A549 (cell line): ENCODE measurements at regions not wholly inside any gene's neighbourhood (a gene's known extent, or its start where the extent isn't known, plus 50 kb on each side); places are given as distances from the start of the nearest gene placed in this dataset.

Experiments used
- ATAC-seq, 2 experiments: fragments of 200-7000 bp in 1 of 2; fragments of >200 bp in 1 of 2; cut with Nextera tagmentation in 1 of 2; cut with Tn5 transposase in 1 of 2; 3 replicates each; pipeline versions ENCODE4 v1.8.0 to v1.9.1; 2018 to 2020; ENCODE audit warnings: mild to moderate bottlenecking in 1 of 2, moderate library complexity in 1 of 2
- CTCF ChIA-PET: fragments of 300-600 bp; sonication (Branson Sonifier 250); formaldehyde crosslinking; extraction: SDS; loops from one replicate; lab custom pipeline; 2021; ENCODE audit warnings: antibody characterized with exemption, inconsistent platforms; lab: Yijun Ruan, JAX
- POLR2A ChIA-PET: fragments of 350-600 bp; formaldehyde crosslinking; extraction: SDS; loops from one replicate; lab custom pipeline; 2021; ENCODE audit warnings: antibody characterized with exemption, inconsistent platforms; lab: Yijun Ruan, JAX
- DNase-seq, 2 experiments: peaks; one replicate each; pipeline versions ENCODE4 v3.0.0 to v3.0.0-alpha.2; 2011 to 2016; ENCODE audit warnings: low read depth in 1 of 2, low spot score in 1 of 2
- FAIRE-seq: peaks from 2 replicates; lab custom pipeline; 2011; peaks lifted over from hg19 to GRCh38; lab: Jason Lieb, UNC
- H3K27ac ChIP-seq, 2 experiments: fragments of >200 bp; sonication (Bioruptor Twin); formaldehyde crosslinking; 3 replicates each; pipeline ENCODE4 v1.5.1; 2016 to 2017
- H3K4me1 ChIP-seq: fragments of >200 bp; sonication (Bioruptor Twin); formaldehyde crosslinking; 3 replicates; pipeline ENCODE4 v1.6.1; 2016
- H3K4me2 ChIP-seq: fragments of >200 bp; sonication (Bioruptor Twin); formaldehyde crosslinking; 3 replicates; pipeline ENCODE4 v1.6.1; 2016
- H3K4me3 ChIP-seq: fragments of >200 bp; sonication (Bioruptor Twin); formaldehyde crosslinking; 3 replicates; pipeline ENCODE4 v1.5.1; 2016
- H3K9me3 ChIP-seq: fragments of >200 bp; sonication (Bioruptor Twin); formaldehyde crosslinking; 3 replicates; pipeline ENCODE4 v1.6.1; 2016
- BHLHE40 ChIP-seq: IDR thresholded peaks from 2 replicates; pipeline ENCODE4 v1.6.1; 2012; ENCODE audit warnings: low read depth, low read length, inconsistent platforms
- CBX2 ChIP-seq: fragments of 200-600 bp; sonication (generic); IDR thresholded peaks from 2 replicates; pipeline ENCODE4 v1.6.1; 2016; ENCODE audit warnings: low read depth, mild to moderate bottlenecking, borderline replicate concordance
- CBX8 ChIP-seq: fragments of 200-600 bp; sonication (generic); IDR thresholded peaks from 2 replicates; pipeline ENCODE4 v1.6.1; 2016
- CHD2 ChIP-seq: fragments of 150-350 bp; IDR thresholded peaks from 2 replicates; pipeline ENCODE4 v1.6.1; 2014; ENCODE audit warnings: low read length; ENCODE audit not compliant: partially characterized antibody
- CHD4 ChIP-seq: fragments of 200-600 bp; sonication (generic); IDR thresholded peaks from 2 replicates; pipeline ENCODE4 v1.6.1; 2016; ENCODE audit warnings: antibody characterized with exemption, mild to moderate bottlenecking, borderline replicate concordance
- EHF ChIP-seq: fragments of 250-450 bp; sonication (Bioruptor Pico); IDR thresholded peaks from 2 replicates; pipeline ENCODE4 v1.5.0; 2020; ENCODE audit warnings: mild to moderate bottlenecking
- EHMT2 ChIP-seq: fragments of 200-600 bp; sonication (generic); IDR thresholded peaks from 2 replicates; pipeline ENCODE4 v1.6.1; 2016; ENCODE audit warnings: antibody characterized with exemption, low read depth, mild to moderate bottlenecking, moderate library complexity
- ESRRA ChIP-seq: fragments of 150-350 bp; IDR thresholded peaks from 2 replicates; pipeline ENCODE4 v1.6.1; 2014; ENCODE audit warnings: mild to moderate bottlenecking, low read length, borderline replicate concordance
- FOSB ChIP-seq: fragments of 250-450 bp; sonication (Bioruptor Pico); IDR thresholded peaks from 2 replicates; pipeline ENCODE4 v1.5.0; 2020; ENCODE audit warnings: mild to moderate bottlenecking, moderate library complexity
- FOSL2 ChIP-seq, 2 experiments: fragments of 450-650 bp in 1 of 2; fragments of >200 bp in 1 of 2; sonication (Bioruptor Twin) in 1 of 2; formaldehyde crosslinking; IDR thresholded peaks; 2 replicates each; pipeline versions ENCODE4 v1.5.0 to v1.6.1; 2016 to 2020; ENCODE audit warnings: mild to moderate bottlenecking in 1 of 2, moderate library complexity in 1 of 2
- FOXS1 ChIP-seq: fragments of 250-450 bp; sonication (Bioruptor Pico); IDR thresholded peaks from 2 replicates; pipeline ENCODE4 v1.5.0; 2020; ENCODE audit warnings: mild to moderate bottlenecking, moderate library complexity
- GATA3 ChIP-seq: IDR thresholded peaks from 2 replicates; pipeline ENCODE4 v1.6.1; 2012; ENCODE audit warnings: borderline replicate concordance
- HDAC2 ChIP-seq: fragments of 200-600 bp; sonication (generic); IDR thresholded peaks from 2 replicates; pipeline ENCODE4 v1.6.1; 2016
- HOXA7 ChIP-seq: fragments of 250-450 bp; sonication (Bioruptor Pico); IDR thresholded peaks from 2 replicates; pipeline ENCODE4 v1.5.0; 2020; ENCODE audit warnings: mild to moderate bottlenecking, moderate library complexity
- KDM1A ChIP-seq: fragments of 200-600 bp; sonication (generic); IDR thresholded peaks from 2 replicates; pipeline ENCODE4 v1.6.1; 2016; ENCODE audit warnings: low read depth, mild to moderate bottlenecking
- MAZ ChIP-seq: fragments of 150-350 bp; IDR thresholded peaks from 2 replicates; pipeline ENCODE4 v1.6.1; 2014; ENCODE audit warnings: antibody characterized with exemption, low read depth, low read length, borderline replicate concordance
- NPAS2 ChIP-seq: fragments of 250-450 bp; sonication (Bioruptor Pico); IDR thresholded peaks from 2 replicates; pipeline ENCODE4 v1.8.0; 2022; ENCODE audit warnings: mild to moderate bottlenecking, moderate library complexity, borderline replicate concordance
- NR3C1 ChIP-seq: fragments of >200 bp; sonication (Bioruptor Twin); formaldehyde crosslinking; IDR thresholded peaks from 3 replicates; pipeline ENCODE4 v1.6.1; 2017
- RARB ChIP-seq: fragments of 250-450 bp; sonication (Bioruptor Pico); IDR thresholded peaks from 2 replicates; pipeline ENCODE4 v1.8.0; 2021; ENCODE audit warnings: mild to moderate bottlenecking, moderate library complexity
- RCOR1 ChIP-seq: fragments of 150-350 bp; IDR thresholded peaks from 2 replicates; pipeline ENCODE4 v1.6.1; 2014; ENCODE audit warnings: antibody characterized with exemption, low read length, low read depth
- RFX5 ChIP-seq: fragments of 450-650 bp; IDR thresholded peaks from 2 replicates; pipeline ENCODE4 v1.7.1; 2014; ENCODE audit warnings: antibody characterized with exemption, mild to moderate bottlenecking, moderate library complexity
- RNF2 ChIP-seq: fragments of 200-600 bp; sonication (generic); IDR thresholded peaks from 2 replicates; pipeline ENCODE4 v1.6.1; 2016; ENCODE audit warnings: low read depth, mild to moderate bottlenecking, antibody characterized with exemption, moderate library complexity, borderline replicate concordance
- SMC3 ChIP-seq: fragments of >200 bp; sonication (Bioruptor Twin); formaldehyde crosslinking; IDR thresholded peaks from 3 replicates; pipeline ENCODE4 v1.6.1; 2018; ENCODE audit warnings: inconsistent platforms
- TFCP2L1 ChIP-seq: fragments of 250-450 bp; sonication (Bioruptor Pico); IDR thresholded peaks from 2 replicates; pipeline ENCODE4 v1.5.0; 2021; ENCODE audit warnings: mild to moderate bottlenecking
- ZC3H11A ChIP-seq: fragments of 450-650 bp; IDR thresholded peaks from 2 replicates; pipeline ENCODE4 v1.6.1; 2014; ENCODE audit warnings: antibody characterized with exemption, mild to moderate bottlenecking
- ZFP36 ChIP-seq: fragments of 450-650 bp; IDR thresholded peaks from 2 replicates; pipeline ENCODE4 v1.6.1; 2014; ENCODE audit warnings: borderline replicate concordance; ENCODE audit not compliant: partially characterized antibody
- WGBS: methylation state at CpG from one replicate; pipeline ENCODE4 v1.1.6; 2017; ENCODE audit errors: missing lambda C conversion rate; 5-methylcytosine and 5-hydroxymethylcytosine counted together
- TF ChIP-seq, protein P1 (sequence below): fragments of 200-600 bp; sonication (generic); IDR thresholded peaks from 2 replicates; pipeline ENCODE4 v1.6.1; 2016; ENCODE audit warnings: antibody characterized with exemption, mild to moderate bottlenecking, moderate library complexity
- TF ChIP-seq, protein P2 (sequence below): IDR thresholded peaks from 2 replicates; pipeline ENCODE4 v1.6.1; 2012; ENCODE audit warnings: low read depth, borderline replicate concordance

DNA sequence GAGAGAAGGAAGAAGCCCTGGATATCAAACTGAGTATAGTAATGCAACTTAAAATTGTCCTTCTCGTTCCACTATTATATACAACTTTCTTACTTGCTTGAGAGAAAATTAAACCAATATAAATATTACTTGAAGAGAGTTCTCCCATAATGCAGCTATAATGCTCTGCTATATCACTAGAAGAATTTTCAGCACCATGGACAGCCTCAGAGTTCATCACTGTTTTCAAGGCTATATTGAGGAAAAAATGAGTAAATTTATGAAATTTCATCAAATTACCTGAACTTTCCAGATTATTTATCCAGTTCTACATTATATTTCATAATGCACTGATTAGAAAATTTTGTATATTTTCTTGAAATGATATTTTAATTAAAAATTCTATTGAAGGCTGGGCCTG, 1053.5 kb upstream of the FAM98A start:
- no peak overlapping the region for H3K27ac ChIP-seq
- ATAC-seq (no peak), DNase-seq (no peak), FAIRE-seq (no peak)
- no peak overlapping the region for H3K4me2 ChIP-seq
- POLR2A ChIA-PET: no interaction called here
- TF ChIP-seq, protein P1, sequence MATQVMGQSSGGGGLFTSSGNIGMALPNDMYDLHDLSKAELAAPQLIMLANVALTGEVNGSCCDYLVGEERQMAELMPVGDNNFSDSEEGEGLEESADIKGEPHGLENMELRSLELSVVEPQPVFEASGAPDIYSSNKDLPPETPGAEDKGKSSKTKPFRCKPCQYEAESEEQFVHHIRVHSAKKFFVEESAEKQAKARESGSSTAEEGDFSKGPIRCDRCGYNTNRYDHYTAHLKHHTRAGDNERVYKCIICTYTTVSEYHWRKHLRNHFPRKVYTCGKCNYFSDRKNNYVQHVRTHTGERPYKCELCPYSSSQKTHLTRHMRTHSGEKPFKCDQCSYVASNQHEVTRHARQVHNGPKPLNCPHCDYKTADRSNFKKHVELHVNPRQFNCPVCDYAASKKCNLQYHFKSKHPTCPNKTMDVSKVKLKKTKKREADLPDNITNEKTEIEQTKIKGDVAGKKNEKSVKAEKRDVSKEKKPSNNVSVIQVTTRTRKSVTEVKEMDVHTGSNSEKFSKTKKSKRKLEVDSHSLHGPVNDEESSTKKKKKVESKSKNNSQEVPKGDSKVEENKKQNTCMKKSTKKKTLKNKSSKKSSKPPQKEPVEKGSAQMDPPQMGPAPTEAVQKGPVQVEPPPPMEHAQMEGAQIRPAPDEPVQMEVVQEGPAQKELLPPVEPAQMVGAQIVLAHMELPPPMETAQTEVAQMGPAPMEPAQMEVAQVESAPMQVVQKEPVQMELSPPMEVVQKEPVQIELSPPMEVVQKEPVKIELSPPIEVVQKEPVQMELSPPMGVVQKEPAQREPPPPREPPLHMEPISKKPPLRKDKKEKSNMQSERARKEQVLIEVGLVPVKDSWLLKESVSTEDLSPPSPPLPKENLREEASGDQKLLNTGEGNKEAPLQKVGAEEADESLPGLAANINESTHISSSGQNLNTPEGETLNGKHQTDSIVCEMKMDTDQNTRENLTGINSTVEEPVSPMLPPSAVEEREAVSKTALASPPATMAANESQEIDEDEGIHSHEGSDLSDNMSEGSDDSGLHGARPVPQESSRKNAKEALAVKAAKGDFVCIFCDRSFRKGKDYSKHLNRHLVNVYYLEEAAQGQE: peak; percentile 90
- TF ChIP-seq RFX5 (no peak), EHMT2 (peak; percentile 68; the same call in 1 of the 2 replicates)
- CTCF ChIA-PET: no interaction called here
- peaks cover 6% of the 10 kb centered on the region; the same call in 1 of the 3 replicates for H3K9me3 ChIP-seq
- no peak overlapping the region for H3K4me3 ChIP-seq
- WGBS: 4% methylated on average over 1 of the region's 1 CpG
- H3K4me1 ChIP-seq: no peaks in the 10 kb centered on the region

DNA sequence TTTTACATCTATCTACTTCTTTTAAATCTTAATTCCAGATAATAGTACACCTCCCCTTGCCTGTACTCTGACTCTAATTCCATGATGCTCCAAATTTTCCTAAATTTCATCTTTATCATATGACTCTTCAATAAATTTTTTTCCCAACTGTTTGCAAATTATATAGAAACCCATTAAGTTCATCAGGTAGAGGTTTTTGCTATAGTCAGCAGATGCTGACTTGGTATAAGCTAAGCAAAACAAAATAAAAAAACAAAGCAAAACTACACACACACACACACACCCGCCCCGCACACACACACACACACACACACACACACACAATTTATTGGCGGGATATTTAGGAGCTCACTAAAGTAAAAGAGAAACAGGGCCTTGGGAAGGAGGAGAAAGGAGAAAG, 1047.8 kb upstream of the FAM98A start:
- no peak for ATAC-seq
- DNase-seq: no peak
- Histone ChIP-seq H3K4me3 (no peak overlapping the region), H3K4me1 (no peaks in the 10 kb centered on the region), H3K27ac (no peak overlapping the region), H3K4me2 (no peak overlapping the region), H3K9me3 (0 out of 3 replicates have a peak, but pooled peaks cover under 1% of the 10 kb centered on the region)
- TF ChIP-seq ESRRA (no peak), CHD2 (no peak), ZFP36 (no peak), RCOR1 (no peak), HDAC2 (no peak), CHD4 (no peak), GATA3 (no peak), KDM1A (no peak), RARB (CRISPR knock-in tag) (no peak), FOSL2 (IDR thresholded peaks at IDR 0.05) (no peak), FOSL2 (CRISPR knock-in tag; IDR thresholded peaks at IDR 0.05) (no peak), NR3C1 (no peak), FOXS1 (no peak), NPAS2 (CRISPR knock-in tag) (no peak), CBX2 (no peak), HOXA7 (CRISPR knock-in tag) (no peak), TFCP2L1 (CRISPR knock-in tag) (no peak)
- WGBS: 27% methylated on average over 3 of the region's 3 CpGs
- POLR2A ChIA-PET: no interaction called here
- FAIRE-seq: no peak
- CTCF ChIA-PET: no interaction called here

DNA sequence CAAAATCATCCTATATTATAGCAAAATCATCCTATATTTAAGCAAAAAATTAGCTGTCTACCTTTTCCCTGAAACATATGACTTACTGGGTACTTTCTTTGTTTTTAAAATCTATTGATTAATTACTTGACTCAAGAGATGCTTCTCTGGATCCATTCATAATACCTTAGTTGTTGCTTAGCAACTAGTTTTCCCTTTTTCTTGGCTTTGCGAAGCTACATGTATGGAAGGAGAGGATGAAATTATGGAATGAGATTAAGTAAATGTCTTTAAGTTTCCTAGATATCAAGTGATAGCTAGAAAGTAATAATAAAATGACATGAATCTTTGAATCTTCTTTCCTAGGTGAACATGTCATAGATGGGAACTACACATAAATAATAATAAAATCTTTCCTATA, 1033.2 kb upstream of the FAM98A start:
- 71% methylated on average over 1 of the region's 1 CpG for WGBS
- TF ChIP-seq BHLHE40 (no peak), GATA3 (no peak), CHD4 (no peak), NPAS2 (CRISPR knock-in tag) (no peak), SMC3 (no peak), FOSB (no peak), ZC3H11A (no peak), EHF (no peak), CHD2 (no peak), RFX5 (no peak), MAZ (no peak), RNF2 (no peak), HOXA7 (CRISPR knock-in tag) (no peak), CBX8 (no peak)
- TF ChIP-seq, protein P1: no peak
- TF ChIP-seq, protein P2, sequence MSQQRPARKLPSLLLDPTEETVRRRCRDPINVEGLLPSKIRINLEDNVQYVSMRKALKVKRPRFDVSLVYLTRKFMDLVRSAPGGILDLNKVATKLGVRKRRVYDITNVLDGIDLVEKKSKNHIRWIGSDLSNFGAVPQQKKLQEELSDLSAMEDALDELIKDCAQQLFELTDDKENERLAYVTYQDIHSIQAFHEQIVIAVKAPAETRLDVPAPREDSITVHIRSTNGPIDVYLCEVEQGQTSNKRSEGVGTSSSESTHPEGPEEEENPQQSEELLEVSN: no peak

More for the DNA sequence above, 1033.2 kb upstream of the FAM98A start:
- FAIRE-seq (no peak), ATAC-seq (no peak), DNase-seq (no peak)
- Histone ChIP-seq H3K4me2 (no peak overlapping the region), H3K4me3 (no peak overlapping the region), H3K27ac (no peak overlapping the region), H3K4me1 (no peaks in the 10 kb centered on the region), H3K9me3 (no peaks in the 10 kb centered on the region; the same call in 2 of the 3 replicates)
- ChIA-PET CTCF (no interaction called here), POLR2A (no interaction called here)
